AG09309 (cell line): ENCODE measurements at regions not wholly inside any gene's neighbourhood (a gene's known extent, or its start where the extent isn't known, plus 50 kb on each side); places are given as distances from the start of the nearest gene placed in this dataset.

Source experiments
- DNase-seq: peaks from one replicate; pipeline ENCODE4 v3.0.0-alpha.2; 2010; ENCODE audit warnings: low read depth
- H3K4me3 ChIP-seq: 2 replicates; pipeline ENCODE4 v1.5.1; 2011; ENCODE audit warnings: mild to moderate bottlenecking, low read depth, low read length, moderate library complexity; ENCODE audit not compliant: control insufficient read depth
- CTCF ChIP-seq: IDR thresholded peaks from 2 replicates; pipeline ENCODE4 v1.5.1; 2011; ENCODE audit warnings: mild to moderate bottlenecking, low read depth, low read length, inconsistent platforms; ENCODE audit not compliant: insufficient read depth, control insufficient read depth; ENCODE audit errors: missing control alignments

GRCh38 chr5:82341325-82341724 is 63.2 kb upstream of the RPS23 start:
- no peak for DNase-seq
- TF ChIP-seq CTCF = no peak
- no peak overlapping the region for H3K4me3 ChIP-seq

GRCh38 chr5:82340799-82341198 is 62.6 kb upstream of the RPS23 start:
- no peak for TF ChIP-seq CTCF
- H3K4me3 ChIP-seq = no peak overlapping the region
- DNase-seq = no peak

GRCh38 chr5:82339792-82340191 is 61.6 kb upstream of the RPS23 start:
- no peak for TF ChIP-seq CTCF
- DNase-seq = no peak

GRCh38 chr5:82338771-82339373 is 60.7 kb upstream of the RPS23 start:
- H3K4me3 ChIP-seq = no peak overlapping the region
- no peak for TF ChIP-seq CTCF
- no peak for DNase-seq

More at GRCh38 chr5:82339792-82340191, 61.6 kb upstream of the RPS23 start:
- no peak overlapping the region for H3K4me3 ChIP-seq

GRCh38 chr5:82336959-82337351 is 58.8 kb upstream of the RPS23 start:
- TF ChIP-seq CTCF = no peak
- no peak overlapping the region for H3K4me3 ChIP-seq
- no peak for DNase-seq

GRCh38 chr5:82336226-82336958 is 58.2 kb upstream of the RPS23 start:
- TF ChIP-seq CTCF = no peak
- no peak for DNase-seq

More at GRCh38 chr5:82336226-82336958, 58.2 kb upstream of the RPS23 start:
- no peak overlapping the region for H3K4me3 ChIP-seq
